ENCODE measurements at regions not wholly inside any gene's neighbourhood (a gene's known extent, or its start where the extent isn't known, plus 50 kb on each side); places are given as distances from the start of the nearest gene placed in this dataset.

- no peak for TF ChIP-seq POLR2A (IDR thresholded peaks at IDR 0.05; ENCODE audit: low read depth, low read length)
- FAIRE-seq (no peak), DNase-seq (ENCODE audit: insufficient read length, low spot score) (no peak)
Measured at GRCh38 chr3:157614896-157615295, 111.7 kb upstream of the VEPH1 start.

GRCh38 chr3:157611536-157612076 is 108.4 kb upstream of the VEPH1 start:
- DNase-seq (ENCODE audit: insufficient read length, low spot score) (no peak), FAIRE-seq (no peak)
- TF ChIP-seq POLR2A (IDR thresholded peaks at IDR 0.05; ENCODE audit: low read depth, low read length): no peak

GRCh38 chr3:157610876-157611535 is 107.8 kb upstream of the VEPH1 start:
- FAIRE-seq: no peak
- DNase-seq (ENCODE audit: insufficient read length, low spot score): no peak
- TF ChIP-seq POLR2A (IDR thresholded peaks at IDR 0.05; ENCODE audit: low read depth, low read length): no peak

GRCh38 chr3:157607826-157608405 is 104.7 kb upstream of the VEPH1 start:
- no peak for FAIRE-seq
- DNase-seq (ENCODE audit: insufficient read length, low spot score): no peak
- TF ChIP-seq POLR2A (IDR thresholded peaks at IDR 0.05; ENCODE audit: low read depth, low read length): no peak

GRCh38 chr3:157606852-157607197 is 103.6 kb upstream of the VEPH1 start:
- TF ChIP-seq POLR2A (IDR thresholded peaks at IDR 0.05; ENCODE audit: low read depth, low read length): no peak

GRCh38 chr3:157606011-157606851 is 103.0 kb upstream of the VEPH1 start:
- FAIRE-seq (peak; percentile 61), DNase-seq (ENCODE audit: insufficient read length, low spot score) (peak; percentile 71)
- no peak for TF ChIP-seq POLR2A (IDR thresholded peaks at IDR 0.05; ENCODE audit: low read depth, low read length)

More at GRCh38 chr3:157606852-157607197, 103.6 kb upstream of the VEPH1 start:
- FAIRE-seq (no peak), DNase-seq (ENCODE audit: insufficient read length, low spot score) (no peak)

GRCh38 chr3:157605356-157605755 is 102.1 kb upstream of the VEPH1 start:
- DNase-seq (ENCODE audit: insufficient read length, low spot score): no peak
- no peak for TF ChIP-seq POLR2A (IDR thresholded peaks at IDR 0.05; ENCODE audit: low read depth, low read length)
- FAIRE-seq: no peak

- no peak for FAIRE-seq
- no peak for DNase-seq (ENCODE audit: insufficient read length, low spot score)
- no peak for TF ChIP-seq POLR2A (IDR thresholded peaks at IDR 0.05; ENCODE audit: low read depth, low read length)
Measured at GRCh38 chr3:157602424-157602823, 99.2 kb upstream of the VEPH1 start.

- DNase-seq (ENCODE audit: insufficient read length, low spot score) (no peak), FAIRE-seq (no peak)
- TF ChIP-seq POLR2A (IDR thresholded peaks at IDR 0.05; ENCODE audit: low read depth, low read length): no peak
Measured at GRCh38 chr3:157595259-157595658, 92.0 kb upstream of the VEPH1 start.

GRCh38 chr3:157594413-157594812 is 91.2 kb upstream of the VEPH1 start:
- DNase-seq (ENCODE audit: insufficient read length, low spot score): no peak
- FAIRE-seq: no peak
- no peak for TF ChIP-seq POLR2A (IDR thresholded peaks at IDR 0.05; ENCODE audit: low read depth, low read length)

- FAIRE-seq (no peak), DNase-seq (ENCODE audit: insufficient read length, low spot score) (no peak)
- TF ChIP-seq POLR2A (IDR thresholded peaks at IDR 0.05; ENCODE audit: low read depth, low read length): no peak
Measured at GRCh38 chr3:157592769-157593168, 89.6 kb upstream of the VEPH1 start.

GRCh38 chr3:157590273-157590672 is 87.1 kb upstream of the VEPH1 start:
- DNase-seq (ENCODE audit: insufficient read length, low spot score) (no peak), FAIRE-seq (no peak)
- TF ChIP-seq POLR2A (IDR thresholded peaks at IDR 0.05; ENCODE audit: low read depth, low read length): no peak

- no peak for FAIRE-seq
- TF ChIP-seq POLR2A (IDR thresholded peaks at IDR 0.05; ENCODE audit: low read depth, low read length): no peak
Measured at GRCh38 chr3:157589211-157589610, 86.0 kb upstream of the VEPH1 start.

GRCh38 chr3:157588386-157589060 is 85.3 kb upstream of the VEPH1 start:
- no peak for DNase-seq (ENCODE audit: insufficient read length, low spot score)
- no peak for TF ChIP-seq POLR2A (IDR thresholded peaks at IDR 0.05; ENCODE audit: low read depth, low read length)
- FAIRE-seq: no peak

More at GRCh38 chr3:157589211-157589610, 86.0 kb upstream of the VEPH1 start:
- DNase-seq (ENCODE audit: insufficient read length, low spot score): no peak

Measured in H54 (cell line).